Mesothelial cell of epicardium (in vitro differentiated cells): ENCODE measurements at regions not wholly inside any gene's neighbourhood (a gene's known extent, or its start where the extent isn't known, plus 50 kb on each side); places are given as distances from the start of the nearest gene placed in this dataset.

ENCODE experiments used
- DNase-seq, 2 experiments: peaks; one replicate each; pipeline ENCODE4 v3.0.0; 2021; ENCODE audit warnings: low spot score in 2 of 2; ENCODE audit not compliant: unreplicated experiment in 2 of 2
- H3K27ac Mint-ChIP-seq: 2 replicates; pipeline ENCODE4 v1.8.0; 2021; ENCODE audit warnings: mixed read lengths
- H3K27me3 Mint-ChIP-seq: 2 replicates; pipeline ENCODE4 v1.8.0; 2021; ENCODE audit warnings: low read depth, mixed read lengths
- H3K36me3 Mint-ChIP-seq: 2 replicates; pipeline ENCODE4 v1.8.0; 2021; ENCODE audit warnings: mixed read lengths
- H3K4me1 Mint-ChIP-seq: 2 replicates; pipeline ENCODE4 v1.8.0; 2021; ENCODE audit warnings: mixed read lengths
- H3K4me3 Mint-ChIP-seq: 2 replicates; pipeline ENCODE4 v1.8.0; 2021; ENCODE audit warnings: mild to moderate bottlenecking, moderate library complexity, mixed read lengths
- H3K9me3 Mint-ChIP-seq: 2 replicates; pipeline ENCODE4 v1.8.0; 2021; ENCODE audit warnings: mixed read lengths
- TF ChIP-seq, protein P1 (sequence below): fragments of 200-600 bp; sonication (generic); IDR thresholded peaks from one replicate; pipeline ENCODE4 v1.5.0; 2021; ENCODE audit warnings: antibody characterized with exemption; ENCODE audit not compliant: unreplicated experiment

- Mint-ChIP-seq H3K27me3 (no peaks in the 10 kb centered on the region), H3K4me3 (no peak overlapping the region), H3K9me3 (no peaks in the 10 kb centered on the region), H3K27ac (no peak overlapping the region), H3K36me3 (no peaks in the 10 kb centered on the region), H3K4me1 (peaks cover 22% of the 10 kb centered on the region)
- TF ChIP-seq, protein P1, sequence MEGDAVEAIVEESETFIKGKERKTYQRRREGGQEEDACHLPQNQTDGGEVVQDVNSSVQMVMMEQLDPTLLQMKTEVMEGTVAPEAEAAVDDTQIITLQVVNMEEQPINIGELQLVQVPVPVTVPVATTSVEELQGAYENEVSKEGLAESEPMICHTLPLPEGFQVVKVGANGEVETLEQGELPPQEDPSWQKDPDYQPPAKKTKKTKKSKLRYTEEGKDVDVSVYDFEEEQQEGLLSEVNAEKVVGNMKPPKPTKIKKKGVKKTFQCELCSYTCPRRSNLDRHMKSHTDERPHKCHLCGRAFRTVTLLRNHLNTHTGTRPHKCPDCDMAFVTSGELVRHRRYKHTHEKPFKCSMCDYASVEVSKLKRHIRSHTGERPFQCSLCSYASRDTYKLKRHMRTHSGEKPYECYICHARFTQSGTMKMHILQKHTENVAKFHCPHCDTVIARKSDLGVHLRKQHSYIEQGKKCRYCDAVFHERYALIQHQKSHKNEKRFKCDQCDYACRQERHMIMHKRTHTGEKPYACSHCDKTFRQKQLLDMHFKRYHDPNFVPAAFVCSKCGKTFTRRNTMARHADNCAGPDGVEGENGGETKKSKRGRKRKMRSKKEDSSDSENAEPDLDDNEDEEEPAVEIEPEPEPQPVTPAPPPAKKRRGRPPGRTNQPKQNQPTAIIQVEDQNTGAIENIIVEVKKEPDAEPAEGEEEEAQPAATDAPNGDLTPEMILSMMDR, result no peak
- DNase-seq, result no peak
Measured at GRCh38 chr7:114156178-114156577, 237.4 kb upstream of the PPP1R3A start.

GRCh38 chr7:114155116-114156110 is 236.6 kb upstream of the PPP1R3A start:
- H3K36me3 Mint-ChIP-seq, result no peaks in the 10 kb centered on the region
- H3K27ac Mint-ChIP-seq, result no peak overlapping the region
- TF ChIP-seq, protein P1, result no peak
- peaks cover 22% of the 10 kb centered on the region for H3K4me1 Mint-ChIP-seq
- no peak overlapping the region for H3K4me3 Mint-ChIP-seq
- H3K9me3 Mint-ChIP-seq, result no peaks in the 10 kb centered on the region
- no peaks in the 10 kb centered on the region for H3K27me3 Mint-ChIP-seq
- no peak for DNase-seq

GRCh38 chr7:114153700-114154099 is 234.9 kb upstream of the PPP1R3A start:
- no peaks in the 10 kb centered on the region for H3K27me3 Mint-ChIP-seq
- H3K4me3 Mint-ChIP-seq, result no peak overlapping the region
- H3K9me3 Mint-ChIP-seq, result no peaks in the 10 kb centered on the region
- H3K27ac Mint-ChIP-seq, result no peak overlapping the region
- no peak for DNase-seq
- TF ChIP-seq, protein P1, result no peak
- no peaks in the 10 kb centered on the region for H3K36me3 Mint-ChIP-seq
- peaks cover 22% of the 10 kb centered on the region for H3K4me1 Mint-ChIP-seq

DNA sequence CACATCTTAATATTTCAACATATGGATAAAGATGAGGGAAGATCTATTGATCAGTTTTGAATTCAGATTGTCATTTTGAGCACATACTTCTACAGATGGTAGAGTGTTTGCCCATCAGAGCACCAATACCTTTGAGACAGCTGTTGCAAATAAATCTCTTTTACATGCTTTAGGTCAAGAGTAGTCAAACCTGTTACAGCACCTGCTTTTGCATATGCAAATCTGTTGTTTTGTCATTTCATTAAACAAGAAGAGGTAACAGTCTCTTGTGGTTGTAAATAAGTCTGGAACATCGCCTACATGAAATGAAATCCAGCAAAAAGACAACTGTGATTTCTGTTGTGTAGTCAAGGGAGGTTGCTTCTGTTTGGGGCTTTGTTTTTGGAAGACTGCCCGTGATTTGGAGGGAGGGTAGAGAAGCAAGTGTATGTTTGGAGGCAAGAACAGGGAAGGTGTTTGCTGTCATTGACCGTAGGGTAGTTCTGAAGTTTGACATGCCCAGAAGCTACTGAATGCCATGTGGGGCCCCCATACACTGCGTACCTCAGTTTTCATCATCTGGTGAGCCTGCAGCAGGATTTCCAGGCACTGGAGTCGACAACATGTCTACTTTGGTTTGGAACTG is 233.6 kb upstream of the PPP1R3A start:
- no peak overlapping the region for H3K27ac Mint-ChIP-seq
- H3K27me3 Mint-ChIP-seq, result no peaks in the 10 kb centered on the region
- H3K9me3 Mint-ChIP-seq, result no peaks in the 10 kb centered on the region
- no peak for DNase-seq
- no peaks in the 10 kb centered on the region for H3K36me3 Mint-ChIP-seq
- no peak overlapping the region for H3K4me3 Mint-ChIP-seq
- TF ChIP-seq, protein P1, result no peak
- peaks cover 22% of the 10 kb centered on the region for H3K4me1 Mint-ChIP-seq

GRCh38 chr7:114151777-114152176 is 233.0 kb upstream of the PPP1R3A start:
- DNase-seq, result no peak
- TF ChIP-seq, protein P1, result no peak
- no peaks in the 10 kb centered on the region for H3K27me3 Mint-ChIP-seq
- peaks cover 22% of the 10 kb centered on the region for H3K4me1 Mint-ChIP-seq
- H3K9me3 Mint-ChIP-seq, result no peaks in the 10 kb centered on the region
- no peak overlapping the region for H3K27ac Mint-ChIP-seq
- H3K4me3 Mint-ChIP-seq, result no peak overlapping the region
- H3K36me3 Mint-ChIP-seq, result no peaks in the 10 kb centered on the region
